HepG2 (cell line): ENCODE measurements at regions not wholly inside any gene's neighbourhood (a gene's known extent, or its start where the extent isn't known, plus 50 kb on each side); places are given as distances from the start of the nearest gene placed in this dataset.

ENCODE experiments used
- ARID5B ChIP-seq: IDR thresholded peaks from 2 replicates; pipeline ENCODE4 v1.4.0; 2020; ENCODE audit warnings: mild to moderate bottlenecking, missing genetic modification reagents
- FOXA1 ChIP-seq, 2 experiments: fragments of 450-650 bp in 1 of 2; sonication (generic) in 1 of 2; formaldehyde crosslinking in 1 of 2; IDR thresholded peaks; 2 replicates each; pipeline versions ENCODE4 v1.4.0 to v1.6.1; 2016 to 2020; ENCODE audit warnings: missing genetic modification reagents in 1 of 2
- HNF1A ChIP-seq, 2 experiments: sonication (generic) in 1 of 2; formaldehyde crosslinking in 1 of 2; IDR thresholded peaks; 2 replicates each; pipeline versions ENCODE4 v1.4.0 to v1.6.1; 2016 to 2020; ENCODE audit warnings: borderline replicate concordance in 1 of 2, low read depth in 1 of 2, mild to moderate bottlenecking in 1 of 2, missing genetic modification reagents in 1 of 2
- KDM6A ChIP-seq: IDR thresholded peaks from 2 replicates; pipeline ENCODE4 v1.6.1; 2016; ENCODE audit warnings: low read depth
- PHF21A ChIP-seq: sonication (generic); formaldehyde crosslinking; IDR thresholded peaks from 2 replicates; pipeline ENCODE4 v1.5.0; 2020; ENCODE audit warnings: mild to moderate bottlenecking, missing genetic modification reagents
- RCOR2 ChIP-seq: IDR thresholded peaks from 2 replicates; pipeline ENCODE4 v1.6.1; 2016; ENCODE audit warnings: missing biosample characterization, missing genetic modification reagents
- RORA ChIP-seq: sonication (generic); formaldehyde crosslinking; IDR thresholded peaks from 2 replicates; pipeline ENCODE4 v1.5.0; 2020; ENCODE audit warnings: mild to moderate bottlenecking, missing genetic modification reagents, moderate library complexity
- SRSF4 ChIP-seq: fragments of 200-400 bp; formaldehyde crosslinking; IDR thresholded peaks from one replicate; pipeline ENCODE4 v1.6.1; 2018; ENCODE audit warnings: mild to moderate bottlenecking, low read depth, low read length, moderate library complexity; ENCODE audit not compliant: poor library complexity, severe bottlenecking
- TBX3 ChIP-seq: fragments of 450-650 bp; IDR thresholded peaks from 2 replicates; pipeline ENCODE4 v1.6.1; 2017; ENCODE audit warnings: antibody characterized with exemption, mild to moderate bottlenecking, inconsistent platforms, borderline replicate concordance
- TFE3 ChIP-seq: IDR thresholded peaks from 2 replicates; pipeline ENCODE4 v1.6.1; 2016
- THYN1 ChIP-seq: sonication (generic); formaldehyde crosslinking; IDR thresholded peaks from 2 replicates; pipeline ENCODE4 v1.8.1; 2023; ENCODE audit warnings: low read depth, mild to moderate bottlenecking, moderate library complexity, missing genetic modification reagents, borderline replicate concordance
- ZNF20 ChIP-seq: sonication (generic); formaldehyde crosslinking; IDR thresholded peaks from 2 replicates; pipeline ENCODE4 v1.4.0; 2020; ENCODE audit warnings: mild to moderate bottlenecking, moderate library complexity, missing genetic modification reagents
- ZNF576 ChIP-seq: sonication (generic); formaldehyde crosslinking; IDR thresholded peaks from 2 replicates; pipeline ENCODE4 v1.4.0; 2020; ENCODE audit warnings: mild to moderate bottlenecking, missing genetic modification reagents
- ZNF652 ChIP-seq: IDR thresholded peaks from 2 replicates; pipeline ENCODE4 v1.6.1; 2016; ENCODE audit warnings: low read depth, borderline replicate concordance
- ZNF772 ChIP-seq: sonication (generic); formaldehyde crosslinking; IDR thresholded peaks from 2 replicates; pipeline ENCODE4 v1.5.0; 2020; ENCODE audit warnings: mild to moderate bottlenecking, missing genetic modification reagents
- TF ChIP-seq, protein P1 (sequence below): sonication (generic); formaldehyde crosslinking; IDR thresholded peaks from 2 replicates; pipeline ENCODE4 v1.4.0; 2020; ENCODE audit warnings: mild to moderate bottlenecking, missing genetic modification reagents

- TF ChIP-seq TFE3 (0 out of 2 replicates have a peak, but pooled peaks have one; percentile 18), ZNF772 (0 out of 2 replicates have a peak, but pooled peaks have one; percentile 37), PHF21A (CRISPR knock-in tag) (peak; percentile 65; the same call in 1 of the 2 replicates), RCOR2 (CRISPR knock-in tag) (peak; percentile 50; the same call in 1 of the 2 replicates), HNF1A (IDR thresholded peaks at IDR 0.05; ENCODE audit: low read depth) (0 out of 2 replicates have a peak, but pooled peaks have one; percentile 29), HNF1A (CRISPR knock-in tag; IDR thresholded peaks at IDR 0.05; ENCODE audit: borderline replicate concordance) (peak; percentile 71; the same call in 1 of the 2 replicates), THYN1 (CRISPR knock-in tag) (no peak), ARID5B (CRISPR knock-in tag) (peak; percentile 86), ZNF576 (CRISPR knock-in tag) (no peak), ZNF652 (peak; percentile 88), ZNF20 (no peak), FOXA1 (IDR thresholded peaks at IDR 0.05) (no peak), FOXA1 (CRISPR knock-in tag; IDR thresholded peaks at IDR 0.05) (peak; percentile 51), TBX3 (peak; percentile 33; the same call in 1 of the 2 replicates), SRSF4 (no peak), KDM6A (0 out of 2 replicates have a peak, but pooled peaks have one; percentile 41), RORA (CRISPR knock-in tag) (0 out of 2 replicates have a peak, but pooled peaks have one; percentile 84)
- TF ChIP-seq, protein P1, sequence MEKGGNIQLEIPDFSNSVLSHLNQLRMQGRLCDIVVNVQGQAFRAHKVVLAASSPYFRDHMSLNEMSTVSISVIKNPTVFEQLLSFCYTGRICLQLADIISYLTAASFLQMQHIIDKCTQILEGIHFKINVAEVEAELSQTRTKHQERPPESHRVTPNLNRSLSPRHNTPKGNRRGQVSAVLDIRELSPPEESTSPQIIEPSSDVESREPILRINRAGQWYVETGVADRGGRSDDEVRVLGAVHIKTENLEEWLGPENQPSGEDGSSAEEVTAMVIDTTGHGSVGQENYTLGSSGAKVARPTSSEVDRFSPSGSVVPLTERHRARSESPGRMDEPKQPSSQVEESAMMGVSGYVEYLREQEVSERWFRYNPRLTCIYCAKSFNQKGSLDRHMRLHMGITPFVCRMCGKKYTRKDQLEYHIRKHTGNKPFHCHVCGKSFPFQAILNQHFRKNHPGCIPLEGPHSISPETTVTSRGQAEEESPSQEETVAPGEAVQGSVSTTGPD (CRISPR knock-in tag), result peak; percentile 80
Measured at GRCh38 chr12:69052613-69053408, 119.8 kb upstream of the CPM start (continued).
